Mesenchymal stem cell (in vitro differentiated cells and primary cell): ENCODE measurements at regions not wholly inside any gene's neighbourhood (a gene's known extent, or its start where the extent isn't known, plus 50 kb on each side); places are given as distances from the start of the nearest gene placed in this dataset.

Experiments used
- DNase-seq: peaks from one replicate; pipeline ENCODE4 v3.0.0-alpha.2; 2013
- H2AFZ ChIP-seq: one replicate; pipeline ENCODE4 v1.6.1; 2013; ENCODE audit warnings: low read depth, mild to moderate bottlenecking, control low read depth, inconsistent platforms, low read length, moderate library complexity
- H2AK5ac ChIP-seq: 2 replicates; pipeline ENCODE4 v1.6.1; 2013; ENCODE audit warnings: low read length, moderate library complexity, mild to moderate bottlenecking, inconsistent platforms; ENCODE audit not compliant: severe bottlenecking
- H2BK120ac ChIP-seq: one replicate; pipeline ENCODE4 v1.6.1; 2013; ENCODE audit warnings: low read depth, mild to moderate bottlenecking, inconsistent platforms, low read length, moderate library complexity
- H2BK12ac ChIP-seq, 2 experiments: one replicate each; pipeline ENCODE4 v1.6.1; 2013; ENCODE audit warnings: inconsistent platforms in 2 of 2, low read length in 2 of 2, mild to moderate bottlenecking in 2 of 2, moderate library complexity in 2 of 2, control low read depth in 1 of 2
- H2BK15ac ChIP-seq: one replicate; pipeline ENCODE4 v1.6.1; 2013; ENCODE audit warnings: mild to moderate bottlenecking, low read depth, inconsistent platforms; ENCODE audit not compliant: poor library complexity, severe bottlenecking
- H2BK5ac ChIP-seq: 2 replicates; pipeline ENCODE4 v1.6.1; 2013; ENCODE audit warnings: low read depth, mild to moderate bottlenecking, low read length, control low read depth, inconsistent platforms; ENCODE audit not compliant: poor library complexity, severe bottlenecking
- H3K14ac ChIP-seq, 2 experiments: one replicate each; pipeline ENCODE4 v1.6.1; 2013; ENCODE audit warnings: inconsistent platforms in 2 of 2, low read length in 2 of 2, control low read depth in 1 of 2, mild to moderate bottlenecking in 1 of 2, moderate library complexity in 1 of 2
- H3K18ac ChIP-seq, 2 experiments: one replicate each; pipeline ENCODE4 v1.6.1; 2013; ENCODE audit warnings: inconsistent platforms in 2 of 2, low read length in 2 of 2, control low read depth in 1 of 2, low read depth in 1 of 2, mild to moderate bottlenecking in 1 of 2
- H3K23ac ChIP-seq, 2 experiments: one replicate each; pipeline ENCODE4 v1.6.1; 2013; ENCODE audit warnings: inconsistent platforms in 2 of 2, low read length in 2 of 2, mild to moderate bottlenecking in 2 of 2, moderate library complexity in 2 of 2, control low read depth in 1 of 2
- H3K27ac ChIP-seq: 2 replicates; pipeline ENCODE4 v1.5.1; 2013; ENCODE audit warnings: mild to moderate bottlenecking, moderate library complexity, low read length, control low read depth, inconsistent platforms; ENCODE audit not compliant: poor library complexity, severe bottlenecking
- H3K27me3 ChIP-seq, 2 experiments: 2 replicates each; pipeline versions ENCODE4 v1.6.1 to v1.7.0; 2013; ENCODE audit warnings: low read length in 2 of 2, mild to moderate bottlenecking in 2 of 2, moderate library complexity in 2 of 2, control low read depth in 1 of 2, inconsistent platforms in 1 of 2; ENCODE audit not compliant: control insufficient read depth in 1 of 2, insufficient read depth in 1 of 2
- H3K36me3 ChIP-seq, 2 experiments: 2 replicates each; pipeline versions ENCODE4 v1.6.1 to v1.7.0; 2013; ENCODE audit warnings: low read length in 2 of 2, control low read depth in 1 of 2, inconsistent platforms in 1 of 2, low read depth in 1 of 2, mild to moderate bottlenecking in 1 of 2; ENCODE audit not compliant: insufficient read depth in 2 of 2, control insufficient read depth in 1 of 2
- H3K4ac ChIP-seq, 2 experiments: one replicate each; pipeline ENCODE4 v1.6.1; 2013; ENCODE audit warnings: inconsistent platforms in 2 of 2, low read length in 2 of 2, mild to moderate bottlenecking in 2 of 2, moderate library complexity in 2 of 2, control low read depth in 1 of 2, low read depth in 1 of 2
- H3K4me1 ChIP-seq: 2 replicates; pipeline ENCODE4 v1.6.1; 2013; ENCODE audit warnings: low read depth, low read length, control low read depth; ENCODE audit not compliant: control insufficient read depth, insufficient read depth
- H3K4me2 ChIP-seq: 2 replicates; pipeline ENCODE4 v1.6.1; 2013; ENCODE audit warnings: low read length, mild to moderate bottlenecking, inconsistent platforms; ENCODE audit not compliant: poor library complexity, severe bottlenecking
- H3K4me3 ChIP-seq, 2 experiments: 2 replicates each; pipeline versions ENCODE4 v1.5.1 to v1.7.0; 2013; ENCODE audit warnings: low read length in 2 of 2, mild to moderate bottlenecking in 2 of 2, control low read depth in 1 of 2, low read depth in 1 of 2; ENCODE audit not compliant: insufficient read depth in 1 of 2
- H3K79me1 ChIP-seq: replicated peaks from 2 replicates; pipeline ENCODE4 v1.6.1; 2013; ENCODE audit warnings: mild to moderate bottlenecking, control low read depth, low read length, inconsistent platforms; ENCODE audit not compliant: poor library complexity, severe bottlenecking
- H3K9ac ChIP-seq: 2 replicates; pipeline ENCODE4 v1.7.0; 2013; ENCODE audit warnings: mild to moderate bottlenecking, low read length, moderate library complexity
- H3K9me3 ChIP-seq: 2 replicates; pipeline ENCODE4 v1.7.0; 2013; ENCODE audit warnings: mild to moderate bottlenecking, low read length; ENCODE audit not compliant: control insufficient read depth
- H4K8ac ChIP-seq: one replicate; pipeline ENCODE4 v1.6.1; 2013; ENCODE audit warnings: inconsistent platforms, mild to moderate bottlenecking, low read length, moderate library complexity
- H4K91ac ChIP-seq: one replicate; pipeline ENCODE4 v1.6.1; 2013; ENCODE audit warnings: mild to moderate bottlenecking, low read length, inconsistent platforms
- WGBS: methylation state at CpG from one replicate; pipeline ENCODE4 v1.1.7; 2013; ENCODE audit warnings: mixed read lengths; 5-methylcytosine and 5-hydroxymethylcytosine counted together

DNA sequence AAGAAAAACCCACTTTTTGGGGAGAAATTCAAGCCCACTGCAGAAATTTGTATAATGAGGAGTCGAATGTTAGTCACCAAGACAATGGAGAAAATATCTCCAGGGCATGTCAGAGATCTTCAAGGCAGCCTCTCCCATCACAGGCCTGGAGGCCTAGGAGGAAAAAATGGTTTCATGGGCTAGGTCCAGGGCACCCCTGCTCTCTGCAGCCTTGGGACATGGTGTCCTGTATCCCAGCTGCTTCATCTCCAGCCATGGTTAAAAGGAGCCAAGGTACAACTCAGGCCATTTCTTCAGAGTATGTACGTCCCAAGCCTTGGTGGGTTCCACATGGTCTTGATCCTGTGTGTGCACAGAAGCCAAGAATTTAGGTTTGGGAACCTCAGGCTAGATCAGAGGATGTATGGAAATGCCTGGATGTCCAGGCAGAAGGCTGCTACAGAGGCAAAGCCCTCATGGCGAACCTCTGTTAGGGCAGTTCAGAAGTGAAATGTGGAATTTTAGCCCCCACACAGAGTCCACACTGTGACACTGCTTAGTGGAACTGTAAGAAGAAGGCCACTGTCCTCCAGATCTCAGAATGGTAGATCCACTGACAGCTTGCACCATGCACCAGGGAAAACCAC lies 561.4 kb downstream of the ISL1 start:
- no peak overlapping the region for H3K4me2 ChIP-seq
- H3K27me3 ChIP-seq, result no peaks in the 10 kb centered on the region
- H3K9me3 ChIP-seq, result peaks cover 23% of the 10 kb centered on the region
- no peak overlapping the region for H2AFZ ChIP-seq
- H3K14ac ChIP-seq, result no peak overlapping the region
- no peak overlapping the region for H4K8ac ChIP-seq
- H3K36me3 ChIP-seq, result no peaks in the 10 kb centered on the region
- H3K4ac ChIP-seq, result no peak overlapping the region
- no peak overlapping the region for H3K27ac ChIP-seq
- WGBS, result 72% methylated on average over 3 of the region's 3 CpGs
- no peaks in the 10 kb centered on the region for H3K79me1 ChIP-seq
- no peak overlapping the region for H4K91ac ChIP-seq
- no peak overlapping the region for H2BK5ac ChIP-seq
- no peak overlapping the region for H2BK120ac ChIP-seq
- H3K23ac ChIP-seq, result no peak overlapping the region
- no peak overlapping the region for H2BK15ac ChIP-seq
- DNase-seq, result no peak
- no peak overlapping the region for H3K4me3 ChIP-seq
- no peak overlapping the region for H3K9ac ChIP-seq
- no peaks in the 10 kb centered on the region for H3K4me1 ChIP-seq
- H2BK12ac ChIP-seq, result no peak overlapping the region
- H2AK5ac ChIP-seq, result no peak overlapping the region
- H3K18ac ChIP-seq, result no peak overlapping the region

- H3K9ac ChIP-seq, result no peak overlapping the region
- H2BK5ac ChIP-seq, result no peak overlapping the region
- no peak overlapping the region for H2BK120ac ChIP-seq
- H3K79me1 ChIP-seq, result no peaks in the 10 kb centered on the region
- no peak overlapping the region for H3K23ac ChIP-seq
- no peak overlapping the region for H3K4ac ChIP-seq
- no peak overlapping the region for H3K4me3 ChIP-seq
- no peak overlapping the region for H2BK15ac ChIP-seq
- no peaks in the 10 kb centered on the region for H3K9me3 ChIP-seq
- H3K14ac ChIP-seq, result no peak overlapping the region
- H4K8ac ChIP-seq, result no peak overlapping the region
- no peak overlapping the region for H2BK12ac ChIP-seq
- H2AK5ac ChIP-seq, result no peak overlapping the region
- H3K18ac ChIP-seq, result no peak overlapping the region
- no peaks in the 10 kb centered on the region for H3K4me1 ChIP-seq
- H4K91ac ChIP-seq, result no peak overlapping the region
- H3K4me2 ChIP-seq, result no peak overlapping the region
- no peak overlapping the region for H2AFZ ChIP-seq
- H3K36me3 ChIP-seq, result no peaks in the 10 kb centered on the region
- no peak for DNase-seq
- WGBS, result no CpG with 5 or more reads among the region's 1 CpG
- H3K27ac ChIP-seq, result no peak overlapping the region
- H3K27me3 ChIP-seq, result no peaks in the 10 kb centered on the region
Observed at GRCh38 chr5:51958473-51958872, 575.2 kb downstream of the ISL1 start.

GRCh38 chr5:51960617-51961121 lies 577.4 kb downstream of the ISL1 start:
- Histone ChIP-seq H4K91ac (no peak overlapping the region), H3K18ac (no peak overlapping the region), H2BK15ac (no peak overlapping the region), H3K4me1 (no peaks in the 10 kb centered on the region), H4K8ac (no peak overlapping the region), H2BK5ac (no peak overlapping the region), H2BK12ac (no peak overlapping the region), H3K79me1 (no peaks in the 10 kb centered on the region), H3K27me3 (no peaks in the 10 kb centered on the region), H3K36me3 (no peaks in the 10 kb centered on the region), H2AK5ac (no peak overlapping the region), H3K4me2 (no peak overlapping the region), H3K4me3 (no peak overlapping the region), H2AFZ (no peak overlapping the region), H3K27ac (no peak overlapping the region), H3K23ac (no peak overlapping the region), H3K4ac (no peak overlapping the region), H3K9me3 (no peaks in the 10 kb centered on the region), H3K14ac (no peak overlapping the region), H2BK120ac (no peak overlapping the region), H3K9ac (no peak overlapping the region)
- peak; percentile 45 for DNase-seq
- WGBS, result 63% methylated on average over 1 of the region's 2 CpGs

- H3K36me3 ChIP-seq, result no peaks in the 10 kb centered on the region
- H2BK5ac ChIP-seq, result no peak overlapping the region
- no peak overlapping the region for H2AK5ac ChIP-seq
- H3K4me1 ChIP-seq, result no peaks in the 10 kb centered on the region
- H3K18ac ChIP-seq, result no peak overlapping the region
- WGBS, result 81% methylated on average over 4 of the region's 4 CpGs
- no peak overlapping the region for H3K27ac ChIP-seq
- no peaks in the 10 kb centered on the region for H3K9me3 ChIP-seq
- no peak overlapping the region for H3K14ac ChIP-seq
- H2AFZ ChIP-seq, result no peak overlapping the region
- H2BK120ac ChIP-seq, result no peak overlapping the region
- no peak overlapping the region for H2BK12ac ChIP-seq
- no peak overlapping the region for H4K8ac ChIP-seq
- no peaks in the 10 kb centered on the region for H3K27me3 ChIP-seq
- no peak overlapping the region for H2BK15ac ChIP-seq
- H3K79me1 ChIP-seq, result no peaks in the 10 kb centered on the region
- H4K91ac ChIP-seq, result no peak overlapping the region
- DNase-seq, result peak; percentile 3
- no peak overlapping the region for H3K4me2 ChIP-seq
- H3K4me3 ChIP-seq, result no peak overlapping the region
- no peak overlapping the region for H3K4ac ChIP-seq
- no peak overlapping the region for H3K9ac ChIP-seq
- H3K23ac ChIP-seq, result no peak overlapping the region
Observed at GRCh38 chr5:51961154-51961562, 577.9 kb downstream of the ISL1 start.
